Endothelial cell of umbilical vein (primary cell): ENCODE measurements at regions not wholly inside any gene's neighbourhood (a gene's known extent, or its start where the extent isn't known, plus 50 kb on each side); places are given as distances from the start of the nearest gene placed in this dataset.

Experiments used
- BruUV-seq: library from RNA; stranded (reverse); fragments of 400-500 nt; replicated peaks from 2 replicates; lab custom pipeline; 2021; lab: Mats Ljungman, UMichigan
- CTCF ChIA-PET: fragments of 300-600, 350-600 bp; sonication (Branson Sonifier 250); formaldehyde crosslinking; loops from one replicate; lab custom pipeline; 2021; ENCODE audit warnings: antibody characterized with exemption, inconsistent platforms; lab: Charles Lee
- POLR2A ChIA-PET: fragments of 300-600, 350-600 bp; sonication (Branson Sonifier 250); formaldehyde crosslinking; loops from one replicate; lab custom pipeline; 2021; ENCODE audit warnings: antibody characterized with exemption, inconsistent platforms; lab: Charles Lee
- DNase-seq: peaks from one replicate; pipeline ENCODE4 v3.0.0-alpha.2; 2011; ENCODE audit warnings: low read depth, low spot score
- FAIRE-seq: peaks from 2 replicates; lab custom pipeline; 2011; peaks lifted over from hg19 to GRCh38; lab: Jason Lieb, UNC
- H2AFZ ChIP-seq: 2 replicates; pipeline ENCODE4 v1.6.0; 2012; ENCODE audit warnings: low read depth, low read length, control low read depth, inconsistent platforms
- H3K27ac ChIP-seq: 2 replicates; pipeline ENCODE4 v1.5.1; 2011; ENCODE audit warnings: low read depth, mild to moderate bottlenecking, control low read depth, low read length, moderate library complexity; ENCODE audit not compliant: insufficient read depth
- H3K27me3 ChIP-seq, 2 experiments: 2 replicates each; pipeline versions ENCODE4 v1.6.0 to v1.6.1; 2011; ENCODE audit warnings: low read length in 2 of 2, mixed read lengths in 1 of 2; ENCODE audit not compliant: control insufficient read depth in 2 of 2, insufficient read depth in 2 of 2
- H3K36me3 ChIP-seq, 2 experiments: 2 replicates in 1 of 2; 3 replicates in 1 of 2; pipeline ENCODE4 v1.5.1; 2011; ENCODE audit warnings: low read length in 2 of 2, mild to moderate bottlenecking in 1 of 2, moderate library complexity in 1 of 2; ENCODE audit not compliant: control insufficient read depth in 2 of 2, insufficient read depth in 2 of 2; ENCODE audit errors: extremely low read depth in 1 of 2
- H3K4me1 ChIP-seq: 3 replicates; pipeline ENCODE4 v1.5.1; 2011; ENCODE audit warnings: mild to moderate bottlenecking, low read length; ENCODE audit not compliant: control insufficient read depth, insufficient read depth; ENCODE audit errors: extremely low read depth
- H3K4me2 ChIP-seq: 2 replicates; pipeline ENCODE4 v1.6.1; 2011; ENCODE audit warnings: low read length, control low read depth, mixed read lengths; ENCODE audit not compliant: insufficient read depth
- H3K4me3 ChIP-seq, 3 experiments: fragments of 200-600 bp in 1 of 3; sonication (generic), shearing (Covaris generic) in 1 of 3; replicated peaks in 1 of 3; 2 replicates each; pipeline ENCODE4 v1.5.1; 2011 to 2016; ENCODE audit warnings: control low read depth in 3 of 3, low read length in 3 of 3, mild to moderate bottlenecking in 2 of 3, inconsistent platforms in 1 of 3, low read depth in 1 of 3, moderate library complexity in 1 of 3; ENCODE audit not compliant: insufficient read depth in 1 of 3
- H3K79me2 ChIP-seq: 2 replicates; pipeline ENCODE4 v1.6.0; 2012; ENCODE audit warnings: low read length, inconsistent platforms; ENCODE audit not compliant: control insufficient read depth, insufficient read depth
- H3K9ac ChIP-seq: replicated peaks from 2 replicates; pipeline ENCODE3; 2011; ENCODE audit warnings: low read length, control low read depth; ENCODE audit not compliant: insufficient read depth; ENCODE audit errors: extremely low read depth
- H3K9me1 ChIP-seq: replicated peaks from 3 replicates; pipeline ENCODE4 v1.6.0; 2011; ENCODE audit warnings: mild to moderate bottlenecking, low read length; ENCODE audit not compliant: control insufficient read depth, insufficient read depth; ENCODE audit errors: extremely low read depth
- H3K9me3 ChIP-seq: replicated peaks from 2 replicates; pipeline ENCODE4 v1.5.1; 2012; ENCODE audit warnings: low read length, inconsistent platforms; ENCODE audit not compliant: control insufficient read depth, insufficient read depth
- H4K20me1 ChIP-seq: replicated peaks from 2 replicates; pipeline ENCODE3; 2011; ENCODE audit warnings: mild to moderate bottlenecking, low read length; ENCODE audit not compliant: control insufficient read depth, insufficient read depth; ENCODE audit errors: extremely low read depth
- CTCF ChIP-seq, 2 donors: IDR thresholded peaks; 1 replicate in 1 of 2; 2 replicates in 1 of 2; pipeline ENCODE4 v1.5.1; 2011; ENCODE audit warnings: low read length in 2 of 2, mild to moderate bottlenecking in 2 of 2, moderate library complexity in 2 of 2, control low read depth in 1 of 2, inconsistent platforms in 1 of 2, low read depth in 1 of 2; ENCODE audit not compliant: insufficient read depth in 1 of 2; ENCODE audit errors: extremely low read depth in 1 of 2
- EZH2 ChIP-seq: IDR thresholded peaks from 2 replicates; pipeline ENCODE4 v1.6.1; 2012; ENCODE audit warnings: borderline replicate concordance, low read depth, mild to moderate bottlenecking, moderate library complexity, low read length, inconsistent platforms; ENCODE audit not compliant: severe bottlenecking
- FOS ChIP-seq: IDR thresholded peaks from 2 replicates; pipeline ENCODE4 v1.6.1; 2011; ENCODE audit warnings: mild to moderate bottlenecking, low read length, moderate library complexity, borderline replicate concordance; ENCODE audit not compliant: insufficient read depth
- GATA2 ChIP-seq: IDR thresholded peaks from 2 replicates; pipeline ENCODE4 v1.7.0; 2011; ENCODE audit warnings: low read depth, mild to moderate bottlenecking, moderate library complexity, mixed read lengths, low read length; ENCODE audit not compliant: insufficient read length, insufficient read depth
- JUN ChIP-seq: IDR thresholded peaks from 2 replicates; pipeline ENCODE4 v1.6.1; 2011; ENCODE audit warnings: borderline replicate concordance, low read depth; ENCODE audit not compliant: insufficient read length, insufficient read depth
- MAX ChIP-seq: IDR thresholded peaks from 2 replicates; pipeline ENCODE4 v1.6.1; 2011; ENCODE audit not compliant: insufficient read depth, insufficient read length
- MYC ChIP-seq: IDR thresholded peaks from one replicate; pipeline ENCODE4 v1.6.1; 2011; ENCODE audit warnings: mild to moderate bottlenecking, low read depth, low read length
- POLR2A ChIP-seq: IDR thresholded peaks from 2 replicates; pipeline ENCODE4 v1.6.1; 2012; ENCODE audit warnings: low read depth, mild to moderate bottlenecking, control low read depth, low read length
- POLR2AphosphoS5 ChIP-seq: IDR thresholded peaks from 2 replicates; pipeline ENCODE4 v1.6.1; 2012; ENCODE audit warnings: low read depth, mild to moderate bottlenecking, control low read depth, low read length, moderate library complexity; ENCODE audit not compliant: insufficient read depth
- dilution Hi-C: fragments of 300-500 bp; cut with MboI; formaldehyde crosslinking; loops from one replicate; pipeline ENCODE4 v1.15.0; 2019; ENCODE audit warnings: low sequenced_read_pairs; ENCODE audit not compliant: extremely low pct_ligation_motif_present
- intact Hi-C: fragments of 100-400 bp; cut with micrococcal nuclease; formaldehyde crosslinking; loops from one replicate; pipeline ENCODE4 v1.10.0; 2022

GRCh38 chr15:72851586-72851985, 68.0 kb upstream of the ADPGK start:
- no peak overlapping the region for H3K27ac ChIP-seq
- no peaks in the 10 kb centered on the region for H3K79me2 ChIP-seq
- POLR2A ChIA-PET: no interaction called here
- FAIRE-seq (no peak), DNase-seq (no peak)
- no peaks in the 10 kb centered on the region for H4K20me1 ChIP-seq
- no peak overlapping the region for H3K4me2 ChIP-seq
- H3K27me3 ChIP-seq: peaks cover 0 to 2% of the 10 kb centered on the region in 2 experiments
- no peaks in the 10 kb centered on the region for H3K36me3 ChIP-seq
- H3K9ac ChIP-seq: no peak overlapping the region
- CTCF ChIA-PET: no interaction called here
- intact Hi-C loops: no loop called here
- H3K9me3 ChIP-seq: no peaks in the 10 kb centered on the region
- H2AFZ ChIP-seq: no peak overlapping the region
- dilution Hi-C loops: no loop called here
- H3K4me1 ChIP-seq: no peaks in the 10 kb centered on the region
- H3K4me3 ChIP-seq: no peak overlapping the region
- TF ChIP-seq FOS (no peak), MYC (no peak), CTCF (IDR thresholded peaks at IDR 0.05; ENCODE audit: extremely low read depth in 1 of 2, insufficient read depth in 1 of 2, low read depth in 1 of 2, low read length in 2 of 2) (no peak), POLR2A (no peak), POLR2AphosphoS5 (no peak), JUN (no peak), EZH2 (no peak), GATA2 (no peak), MAX (no peak)
- no TSS peak for BruUV-seq
- no peaks in the 10 kb centered on the region for H3K9me1 ChIP-seq
